Stimulated activated CD4-positive, alpha-beta T cell treated with anti-CD3 and anti-CD28 coated beads, Interleukin-4, amount 100 ng/mL, for 1 hour (primary cell): ENCODE measurements at regions not wholly inside any gene's neighbourhood (a gene's known extent, or its start where the extent isn't known, plus 50 kb on each side); places are given as distances from the start of the nearest gene placed in this dataset.
"Not testable (repeated sequence)": the region's sequence is repeated elsewhere in the genome, so short reads cannot be mapped to it uniquely, and the experiment has no call there.

Source experiments
- DNase-seq: peaks from one replicate; pipeline ENCODE4 v3.0.0-alpha.2; 2020

GRCh38 chr3:18593231-18593630 lies 168.1 kb upstream of the SATB1 start:
- no peak for DNase-seq

DNA sequence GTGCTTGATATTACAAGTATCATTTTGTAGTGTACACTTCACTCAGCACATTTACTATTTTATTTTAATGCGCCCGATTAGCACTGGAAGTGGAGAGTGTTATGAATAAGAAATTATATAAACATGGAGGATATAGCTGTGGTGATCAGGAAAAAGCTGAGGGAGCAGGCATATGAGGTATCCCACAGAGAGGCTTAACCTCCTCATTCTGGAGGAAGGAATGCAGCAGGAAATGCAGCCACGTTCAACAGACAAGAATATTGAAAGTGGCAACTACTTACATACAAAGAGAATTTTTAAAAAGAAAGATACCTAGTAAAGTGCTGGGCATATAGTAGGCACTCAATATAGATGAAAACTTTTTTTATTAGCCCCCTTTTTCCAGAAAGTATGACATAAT lies 166.0 kb upstream of the SATB1 start:
- DNase-seq, result no peak

- no peak for DNase-seq
Measured at GRCh38 chr3:18586076-18586475, 160.9 kb upstream of the SATB1 start.

- DNase-seq, result no peak
Measured at GRCh38 chr3:18585004-18585968, 160.1 kb upstream of the SATB1 start.

DNA sequence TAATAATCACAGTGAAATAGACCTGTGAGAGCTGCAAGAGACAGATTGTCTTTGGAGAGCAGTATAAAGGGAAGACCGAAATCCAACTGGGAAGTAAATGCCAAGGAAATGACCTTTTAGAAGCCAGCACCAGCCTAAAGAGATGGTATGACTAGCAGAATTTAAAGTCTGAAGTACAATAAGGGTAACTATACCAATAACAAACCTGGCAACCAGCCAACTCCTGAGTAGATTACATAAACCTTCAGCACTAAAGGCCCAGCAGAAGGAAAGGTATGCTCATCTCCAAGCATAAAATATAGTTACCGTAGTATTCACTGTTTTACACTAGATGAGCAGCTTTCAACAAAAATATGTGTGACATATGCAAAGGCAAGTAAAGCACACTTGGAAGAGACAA lies 155.1 kb upstream of the SATB1 start:
- DNase-seq, result no peak

GRCh38 chr3:18579661-18580060 lies 154.5 kb upstream of the SATB1 start:
- no peak for DNase-seq

GRCh38 chr3:18575573-18575972 lies 150.4 kb upstream of the SATB1 start:
- no peak for DNase-seq

DNA sequence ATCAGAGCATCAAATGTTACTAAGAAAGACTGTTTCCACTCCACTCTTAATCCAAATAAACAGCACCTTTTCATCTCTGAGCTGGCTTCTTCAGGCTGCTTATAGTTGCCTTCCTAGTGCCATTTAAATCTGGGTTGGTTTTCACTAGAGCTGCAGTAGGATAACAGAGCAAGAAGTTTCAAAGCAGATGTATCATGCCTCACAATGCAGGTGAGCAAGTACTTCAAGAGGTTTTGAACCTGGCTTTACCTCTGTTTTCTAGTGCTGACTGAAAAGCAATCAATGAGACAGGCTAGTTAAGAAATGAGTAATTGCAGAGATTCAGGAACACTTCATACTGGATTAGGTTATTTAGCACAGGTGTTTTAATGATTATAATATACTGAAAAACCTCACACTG lies 147.7 kb upstream of the SATB1 start:
- DNase-seq, result no peak

- no peak for DNase-seq
Measured at GRCh38 chr3:18567293-18567692, 142.2 kb upstream of the SATB1 start.

DNA sequence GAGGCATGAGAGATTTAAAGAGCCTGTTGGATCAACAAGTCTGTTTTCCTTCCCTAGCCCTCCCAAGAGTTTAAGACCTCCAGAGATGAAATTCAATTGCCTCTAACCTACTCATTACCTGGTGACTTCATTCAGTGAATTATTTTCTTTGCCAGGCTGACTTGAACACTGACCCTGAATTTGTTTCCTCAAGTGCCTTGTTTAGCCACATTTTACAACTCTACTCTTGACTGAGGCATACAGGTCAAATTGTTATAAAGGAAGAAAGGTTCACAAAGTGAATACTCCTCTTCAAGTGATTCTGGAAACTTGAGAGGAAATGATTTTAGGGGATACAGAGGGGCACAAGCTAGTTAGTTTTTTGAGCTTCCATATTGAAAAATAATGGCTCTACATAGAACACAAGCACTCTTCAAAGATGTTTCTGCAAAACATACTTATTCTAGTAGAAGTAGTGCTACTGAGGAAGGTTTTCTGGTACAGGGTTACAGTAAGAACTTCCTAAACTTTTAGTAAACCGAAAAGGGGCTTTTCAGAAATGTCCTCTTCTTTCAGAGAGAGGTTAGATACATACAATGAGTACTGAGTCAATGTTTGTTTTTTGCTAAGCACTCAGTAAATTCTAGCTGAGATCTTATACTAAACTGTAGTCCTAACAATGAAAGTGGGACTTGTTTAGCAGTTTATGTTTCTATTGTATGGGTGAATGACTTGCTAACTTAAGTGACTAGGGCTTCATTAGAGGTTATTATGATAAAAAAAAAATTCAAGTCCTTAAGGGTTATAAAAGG lies 137.4 kb upstream of the SATB1 start:
- no peak for DNase-seq

GRCh38 chr3:18559331-18559842 lies 134.2 kb upstream of the SATB1 start:
- peak; percentile 5 for DNase-seq

- DNase-seq, result no peak
Measured at GRCh38 chr3:18558507-18558906, 133.4 kb upstream of the SATB1 start.

GRCh38 chr3:18557216-18557615 lies 132.1 kb upstream of the SATB1 start:
- no peak for DNase-seq

DNA sequence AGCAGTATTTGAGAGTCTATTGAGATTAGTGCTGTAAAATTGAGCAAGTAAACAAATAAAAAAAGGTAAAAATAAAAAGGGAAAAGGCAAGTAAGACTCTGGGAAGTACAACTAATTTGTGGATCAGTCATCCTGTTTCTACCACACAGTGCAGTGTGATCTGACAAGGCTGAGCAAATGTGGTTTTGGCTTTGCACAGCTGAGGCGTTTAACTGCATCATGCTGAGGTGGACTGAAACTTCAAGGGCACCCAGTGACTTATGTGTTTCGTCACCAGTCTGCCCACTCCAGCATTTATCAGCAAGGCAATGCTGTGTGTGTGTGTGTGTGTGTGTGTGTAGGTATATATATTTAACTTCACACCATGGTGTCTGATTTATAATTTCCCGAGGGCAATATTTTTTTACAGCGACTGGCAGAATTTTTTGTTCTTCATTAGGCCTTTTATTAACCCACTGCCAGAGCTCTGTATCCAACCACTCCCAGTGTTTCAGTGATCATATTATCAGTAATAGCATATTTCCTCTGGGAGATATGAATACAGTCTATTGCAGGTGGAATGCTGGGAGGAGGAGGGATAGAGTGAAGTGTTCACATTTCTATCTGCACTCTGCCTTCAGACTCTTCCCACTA lies 131.5 kb upstream of the SATB1 start:
- DNase-seq, result peak; percentile 58

- no peak for DNase-seq
Measured at GRCh38 chr3:18556001-18556408, 130.9 kb upstream of the SATB1 start.

GRCh38 chr3:18552579-18553105 lies 127.5 kb upstream of the SATB1 start:
- DNase-seq, result not testable (repeated sequence)

- DNase-seq, result no peak
Measured at GRCh38 chr3:18546632-18547031, 121.5 kb upstream of the SATB1 start.

- no peak for DNase-seq
Measured at GRCh38 chr3:18544146-18544545, 119.0 kb upstream of the SATB1 start.

DNA sequence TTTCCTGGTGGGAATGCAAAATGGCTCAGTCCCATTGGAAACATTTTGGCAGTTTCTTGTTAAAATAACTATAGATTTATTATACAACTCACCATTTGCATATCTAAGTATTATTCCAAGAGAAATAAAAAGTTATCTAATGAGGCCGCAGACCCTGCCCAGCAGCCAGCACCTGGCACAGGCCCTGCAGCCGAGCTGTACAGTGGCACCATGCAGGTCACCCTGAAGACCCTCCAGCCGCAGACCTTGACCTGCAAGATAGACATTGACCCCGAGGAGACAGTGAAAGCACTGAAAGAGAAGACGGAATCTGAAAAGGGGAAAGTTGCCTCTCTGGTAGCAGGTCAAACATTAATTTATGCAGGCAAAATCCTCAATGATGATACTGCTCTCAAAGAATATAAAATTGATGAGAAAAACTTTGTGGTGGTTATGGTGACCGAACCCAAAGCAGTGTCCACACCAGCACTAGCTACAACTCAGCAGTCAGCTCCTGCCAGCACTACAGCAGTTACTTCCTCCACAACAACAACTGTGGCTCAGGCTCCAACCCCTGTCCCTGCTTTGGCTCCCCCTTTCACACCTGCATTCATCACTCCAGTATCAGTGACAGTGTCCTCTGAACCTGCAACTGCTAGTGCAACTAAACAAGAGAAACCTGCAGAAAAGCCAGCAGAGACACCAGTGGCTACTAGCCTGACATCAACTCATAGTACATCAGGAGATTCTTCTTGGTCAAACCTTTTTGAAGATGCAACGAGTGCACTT lies 113.5 kb upstream of the SATB1 start:
- DNase-seq, result no peak

DNA sequence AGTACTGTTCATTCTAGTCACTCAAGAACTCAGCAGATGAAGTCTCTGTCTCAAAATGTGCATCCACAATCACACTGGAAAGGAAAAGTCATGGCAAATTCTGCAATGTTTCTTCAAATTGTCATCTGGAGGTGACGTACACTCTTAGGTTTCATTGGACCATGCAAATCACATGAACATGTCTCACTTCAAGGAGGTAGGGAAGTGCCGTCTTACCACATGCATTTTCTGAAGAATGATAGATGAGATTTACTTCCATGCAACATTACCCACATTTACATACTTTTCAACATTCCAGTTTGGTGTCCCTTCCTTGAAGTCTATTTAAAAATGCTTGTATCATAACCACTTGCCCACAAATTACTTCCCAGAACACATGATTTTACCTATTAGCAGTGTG lies 107.9 kb upstream of the SATB1 start:
- DNase-seq, result no peak

DNA sequence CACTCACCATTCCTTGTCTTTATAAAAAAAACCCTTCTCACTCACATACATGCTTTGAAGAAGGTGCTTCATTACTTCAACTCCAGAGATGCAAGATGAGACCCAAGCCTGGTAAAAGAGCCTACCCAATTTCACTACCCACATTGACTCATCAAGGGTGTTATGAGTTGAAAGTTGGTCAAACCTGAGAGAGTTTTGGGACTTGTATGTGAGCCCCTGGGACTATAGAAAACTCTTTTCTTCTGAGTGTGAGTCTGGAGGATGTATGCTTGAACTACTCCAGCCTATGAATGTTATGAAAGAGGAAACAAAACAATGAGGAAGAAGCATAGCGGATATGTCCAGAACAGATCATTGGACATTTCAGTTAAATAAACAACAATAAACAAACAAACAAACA lies 106.5 kb upstream of the SATB1 start:
- DNase-seq, result no peak

DNA sequence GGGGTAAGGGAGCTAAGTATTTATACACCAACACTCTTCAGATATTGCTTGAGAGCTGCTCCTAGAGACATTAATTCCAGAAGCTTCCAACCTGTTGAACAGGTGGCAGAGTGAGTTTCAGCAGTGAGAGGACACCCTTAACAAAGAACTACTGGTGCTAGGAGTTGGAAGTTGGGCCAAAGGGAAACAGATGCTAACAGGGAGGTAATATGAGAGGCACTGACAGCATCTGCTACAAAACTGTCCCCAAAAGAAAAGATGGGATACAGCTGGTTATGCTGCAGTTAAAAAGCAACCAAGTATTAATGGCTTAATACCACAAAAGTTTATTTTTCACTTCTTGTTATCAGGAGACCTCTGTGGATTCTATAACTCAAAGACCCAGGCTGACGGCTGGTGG lies 104.5 kb upstream of the SATB1 start:
- no peak for DNase-seq
